ES-I3 (cell line): ENCODE measurements at regions not wholly inside any gene's neighbourhood (a gene's known extent, or its start where the extent isn't known, plus 50 kb on each side); places are given as distances from the start of the nearest gene placed in this dataset.

Experiments used
- H3K36me3 ChIP-seq: 2 replicates; pipeline ENCODE4 v1.6.1; 2013; ENCODE audit warnings: mild to moderate bottlenecking, low read length, control low read depth, moderate library complexity; ENCODE audit not compliant: insufficient read depth
- H3K4me1 ChIP-seq: 2 replicates; pipeline ENCODE4 v1.6.1; 2013; ENCODE audit warnings: mild to moderate bottlenecking, control low read depth, low read length; ENCODE audit not compliant: insufficient read depth
- H3K9ac ChIP-seq: 2 replicates; pipeline ENCODE4 v1.6.1; 2013; ENCODE audit warnings: low read depth, mild to moderate bottlenecking, low read length, moderate library complexity
- H3K9me3 ChIP-seq: 2 replicates; pipeline ENCODE4 v1.6.1; 2013; ENCODE audit warnings: mild to moderate bottlenecking, low read length, moderate library complexity; ENCODE audit not compliant: control insufficient read depth, insufficient read depth

DNA sequence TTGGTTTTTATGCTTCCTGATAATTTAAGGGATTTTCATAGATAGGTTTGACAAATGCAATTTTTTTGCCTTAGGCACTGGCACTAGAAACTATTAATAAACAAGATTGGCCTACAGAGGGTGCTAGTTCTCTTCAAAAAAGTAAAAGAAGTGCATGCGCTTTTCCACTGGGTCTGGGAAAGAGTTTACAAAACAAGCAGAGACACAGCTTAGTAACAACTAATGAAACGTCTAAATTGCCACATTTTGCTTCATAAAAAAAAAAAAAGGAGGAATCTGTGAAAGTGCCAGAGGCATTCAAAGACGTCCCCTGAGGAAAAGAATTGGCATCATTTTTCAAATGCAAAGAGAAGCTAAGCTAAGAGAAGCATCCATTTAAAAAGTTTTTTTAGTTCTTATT, 58.3 kb upstream of the EEA1 start:
- Histone ChIP-seq H3K9ac (no peak overlapping the region), H3K36me3 (no peaks in the 10 kb centered on the region), H3K9me3 (no peaks in the 10 kb centered on the region), H3K4me1 (peaks cover 7% of the 10 kb centered on the region; the same call in 1 of the 2 replicates)

GRCh38 chr12:92987846-92988621, 58.9 kb upstream of the EEA1 start:
- Histone ChIP-seq H3K36me3 (no peaks in the 10 kb centered on the region), H3K9ac (no peak overlapping the region), H3K9me3 (peaks cover 2% of the 10 kb centered on the region; the same call in 1 of the 2 replicates), H3K4me1 (peaks cover 7% of the 10 kb centered on the region; the same call in 1 of the 2 replicates)

GRCh38 chr12:92988622-92989130, 59.6 kb upstream of the EEA1 start:
- Histone ChIP-seq H3K9ac (no peak overlapping the region), H3K4me1 (peaks cover 7% of the 10 kb centered on the region; the same call in 1 of the 2 replicates), H3K9me3 (peaks cover 5% of the 10 kb centered on the region; the same call in 1 of the 2 replicates), H3K36me3 (no peaks in the 10 kb centered on the region)

DNA sequence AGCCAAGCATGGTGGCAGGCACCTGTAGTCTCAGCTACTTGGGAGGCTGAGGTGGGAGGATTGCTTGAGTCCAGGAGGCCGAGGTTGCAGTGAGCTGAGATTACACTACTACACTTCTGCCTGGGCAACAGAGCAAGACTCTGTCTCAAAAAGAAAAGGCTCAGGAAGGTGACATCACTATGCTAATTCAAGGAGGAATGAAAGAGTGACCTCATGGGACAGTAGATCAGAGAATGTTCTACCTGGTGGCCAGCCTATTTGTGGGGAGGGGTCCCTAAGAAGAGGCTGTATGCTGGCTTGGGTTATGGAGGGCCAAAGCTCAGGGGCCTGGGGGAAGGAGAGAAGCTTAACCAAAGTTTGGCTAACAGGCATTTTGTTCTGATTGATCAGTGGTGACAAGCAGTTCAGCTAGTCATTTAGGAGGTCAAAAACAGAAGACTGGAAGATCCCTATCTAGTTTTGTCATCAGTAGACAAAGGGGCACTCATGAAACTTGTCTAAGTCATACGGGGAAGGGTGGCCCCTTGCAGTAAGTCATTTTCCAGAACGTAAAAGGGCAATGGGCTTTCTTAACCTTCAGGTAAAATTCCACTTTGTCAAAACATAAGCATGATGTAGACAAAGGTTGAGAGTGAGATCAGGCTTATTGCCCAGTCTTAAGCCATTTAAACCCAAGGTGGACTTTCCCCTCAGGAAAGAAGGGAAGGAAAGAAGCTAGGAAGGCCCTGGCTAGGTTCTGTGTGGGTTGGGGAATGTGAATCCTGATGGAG, 60.8 kb upstream of the EEA1 start:
- Histone ChIP-seq H3K9me3 (peaks cover 5% of the 10 kb centered on the region; the same call in 1 of the 2 replicates), H3K36me3 (no peaks in the 10 kb centered on the region), H3K4me1 (peaks cover 7% of the 10 kb centered on the region; the same call in 1 of the 2 replicates), H3K9ac (no peak overlapping the region)

GRCh38 chr12:92991134-92991533, 62.0 kb upstream of the EEA1 start:
- Histone ChIP-seq H3K4me1 (peaks cover 7% of the 10 kb centered on the region; the same call in 1 of the 2 replicates), H3K9me3 (peaks cover 5% of the 10 kb centered on the region; the same call in 1 of the 2 replicates), H3K9ac (no peak overlapping the region), H3K36me3 (no peaks in the 10 kb centered on the region)

DNA sequence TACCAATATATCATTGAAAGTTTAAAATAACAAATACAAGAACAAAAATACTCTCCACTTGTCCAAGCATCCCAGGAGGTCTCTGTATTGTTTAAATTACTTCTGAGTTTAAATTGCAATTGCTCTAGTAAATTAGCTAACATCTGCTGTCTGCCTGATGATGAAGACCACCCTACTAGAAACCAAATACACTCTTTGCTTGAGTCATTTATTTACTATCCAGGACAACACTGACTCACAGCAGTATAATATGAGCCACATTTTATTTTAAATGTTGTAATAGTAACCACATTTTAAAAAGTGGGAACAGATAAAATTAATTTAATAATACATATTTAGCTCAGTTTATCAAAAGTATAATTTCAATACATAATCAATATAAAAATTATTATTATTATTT, 62.9 kb upstream of the EEA1 start:
- H3K36me3 ChIP-seq = no peaks in the 10 kb centered on the region
- H3K4me1 ChIP-seq = peaks cover 7% of the 10 kb centered on the region; the same call in 1 of the 2 replicates
- H3K9ac ChIP-seq = no peak overlapping the region
- peaks cover 5% of the 10 kb centered on the region; the same call in 1 of the 2 replicates for H3K9me3 ChIP-seq

GRCh38 chr12:92993259-92993658, 64.2 kb upstream of the EEA1 start:
- no peaks in the 10 kb centered on the region for H3K36me3 ChIP-seq
- H3K4me1 ChIP-seq = peaks cover 3% of the 10 kb centered on the region; the same call in 1 of the 2 replicates
- H3K9me3 ChIP-seq = peaks cover 5% of the 10 kb centered on the region; the same call in 1 of the 2 replicates
- H3K9ac ChIP-seq = no peak overlapping the region

GRCh38 chr12:92995258-92995903, 66.3 kb upstream of the EEA1 start:
- H3K36me3 ChIP-seq = no peaks in the 10 kb centered on the region
- H3K9me3 ChIP-seq = peaks cover 5% of the 10 kb centered on the region; the same call in 1 of the 2 replicates
- peaks cover 3% of the 10 kb centered on the region; the same call in 1 of the 2 replicates for H3K4me1 ChIP-seq
- H3K9ac ChIP-seq = no peak overlapping the region

- Histone ChIP-seq H3K9ac (no peak overlapping the region), H3K36me3 (no peaks in the 10 kb centered on the region), H3K9me3 (no peaks in the 10 kb centered on the region), H3K4me1 (peaks cover 3% of the 10 kb centered on the region; the same call in 1 of the 2 replicates)
Observed at GRCh38 chr12:93000026-93000425, 70.9 kb upstream of the EEA1 start.

DNA sequence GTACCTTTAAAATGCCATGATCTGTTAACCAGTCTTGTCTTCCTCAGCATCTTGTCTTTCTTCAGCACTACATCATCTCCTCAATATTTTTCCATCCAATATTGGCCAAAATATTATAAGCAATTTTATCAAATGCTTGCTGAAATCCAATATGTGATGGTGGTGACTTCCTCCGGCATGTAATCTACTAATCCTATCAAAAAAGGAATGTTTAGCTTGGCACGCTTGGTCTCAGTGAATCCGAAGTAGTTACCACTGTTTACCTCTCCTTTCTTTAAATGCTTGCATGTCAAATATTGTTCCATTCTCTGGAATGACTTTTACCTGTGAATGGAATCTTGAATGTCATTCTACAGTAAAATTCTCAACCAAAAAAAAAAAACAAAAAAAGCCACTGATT, 72.3 kb upstream of the EEA1 start:
- Histone ChIP-seq H3K9ac (no peak overlapping the region), H3K9me3 (no peaks in the 10 kb centered on the region), H3K4me1 (peaks cover 3% of the 10 kb centered on the region; the same call in 1 of the 2 replicates), H3K36me3 (no peaks in the 10 kb centered on the region)

DNA sequence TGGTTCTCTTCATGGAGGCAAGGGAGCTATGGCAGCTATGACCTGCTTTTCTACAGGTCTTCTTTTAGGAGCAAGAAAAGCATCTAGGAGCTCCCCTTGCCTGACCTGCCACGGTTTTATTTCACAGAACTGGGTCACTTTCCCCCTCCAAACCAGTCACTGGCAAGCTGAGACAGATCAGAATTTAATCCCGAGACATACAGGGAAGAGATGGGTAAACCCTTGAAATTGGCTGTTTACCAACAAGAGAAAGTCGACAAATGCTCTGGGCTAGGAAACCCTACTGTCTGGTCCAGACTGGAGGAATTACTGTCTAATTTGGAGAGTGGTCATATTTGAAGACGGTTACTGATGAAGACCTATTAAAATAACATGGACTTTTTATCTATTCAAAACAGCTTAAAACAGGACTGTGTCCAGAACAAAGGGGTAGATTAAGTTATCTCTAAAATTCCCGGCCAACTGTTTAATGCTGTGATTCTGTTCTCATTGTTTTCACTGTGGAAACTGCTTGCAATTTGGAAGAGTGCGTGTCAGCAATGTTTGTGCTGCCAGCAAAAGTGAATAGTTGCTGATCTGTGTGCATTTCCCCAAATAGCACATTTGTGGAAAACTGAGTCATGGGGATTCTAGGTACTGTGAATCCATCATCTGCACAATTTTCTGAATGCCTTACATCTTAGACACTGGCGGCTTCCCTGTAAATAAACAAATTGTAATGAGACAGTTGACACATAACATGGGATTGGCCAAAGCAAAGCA, 73.4 kb upstream of the EEA1 start:
- H3K4me1 ChIP-seq = no peaks in the 10 kb centered on the region

DNA sequence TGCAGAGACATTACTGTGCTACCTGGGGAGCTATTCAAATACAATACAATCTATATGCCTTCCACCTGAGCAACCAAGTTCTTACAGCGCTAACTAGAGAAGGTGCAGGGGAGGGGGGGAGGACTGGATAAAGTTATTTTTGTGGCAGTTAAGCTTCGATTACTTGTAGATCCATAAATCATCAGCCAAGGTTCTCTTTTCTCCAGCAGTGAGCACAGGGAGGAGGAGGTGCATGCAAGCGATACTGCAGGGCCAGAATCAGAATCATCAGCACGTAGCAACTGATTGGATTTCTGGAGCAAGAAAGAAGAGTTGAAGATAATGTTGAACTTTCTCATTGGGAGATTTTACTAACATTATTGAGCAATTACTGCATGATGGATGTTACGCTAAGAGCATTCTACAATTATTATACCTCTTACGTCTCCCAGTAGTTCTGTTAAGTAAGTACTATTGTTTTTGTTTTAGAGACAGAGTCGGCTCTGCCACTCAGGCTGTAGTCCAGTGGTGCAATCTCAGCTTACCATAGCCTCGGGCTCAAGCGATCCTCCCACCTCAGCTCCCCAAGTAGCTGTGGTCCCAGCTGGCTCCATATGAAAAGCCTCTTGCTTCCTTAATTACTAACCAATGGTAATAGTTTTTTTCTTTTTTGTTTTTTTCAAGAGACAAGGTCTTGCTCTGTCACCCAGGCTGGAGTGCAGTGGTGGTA, 74.6 kb upstream of the EEA1 start:
- no peaks in the 10 kb centered on the region for H3K4me1 ChIP-seq

More for the DNA sequence above, 73.4 kb upstream of the EEA1 start:
- H3K9ac ChIP-seq = no peak overlapping the region
- H3K36me3 ChIP-seq = no peaks in the 10 kb centered on the region
- H3K9me3 ChIP-seq = no peaks in the 10 kb centered on the region

DNA sequence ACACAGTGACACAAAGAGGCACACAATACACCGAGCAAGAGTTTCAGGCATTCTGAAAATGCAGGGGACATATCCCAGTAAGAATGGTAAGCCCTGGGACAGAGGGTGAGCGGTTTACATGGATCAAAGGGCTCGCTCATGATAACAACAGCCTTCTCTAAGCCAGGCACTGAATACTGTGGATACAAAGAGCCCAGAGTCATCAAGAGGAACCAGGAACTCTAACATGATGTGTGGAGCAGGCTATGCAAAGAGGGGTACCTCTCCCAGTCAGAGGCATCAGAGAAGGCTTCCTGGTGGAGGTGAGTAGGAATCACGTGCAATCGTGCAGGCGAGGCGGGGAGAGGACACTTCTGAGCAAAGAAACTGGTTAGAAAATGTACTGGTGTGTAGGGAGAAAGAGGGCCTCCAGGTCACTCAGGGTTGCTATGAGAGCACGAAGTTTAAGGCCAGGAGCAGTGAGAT, 76.9 kb upstream of the EEA1 start:
- H3K9ac ChIP-seq = no peak overlapping the region
- no peaks in the 10 kb centered on the region for H3K4me1 ChIP-seq
- no peaks in the 10 kb centered on the region for H3K9me3 ChIP-seq
- no peaks in the 10 kb centered on the region for H3K36me3 ChIP-seq

More for the DNA sequence above, 74.6 kb upstream of the EEA1 start:
- H3K36me3 ChIP-seq = no peaks in the 10 kb centered on the region
- no peaks in the 10 kb centered on the region for H3K9me3 ChIP-seq
- H3K9ac ChIP-seq = no peak overlapping the region
